OCI-LY7 (cell line): ENCODE measurements at regions not wholly inside any gene's neighbourhood (a gene's known extent, or its start where the extent isn't known, plus 50 kb on each side); places are given as distances from the start of the nearest gene placed in this dataset.

Source experiments
- BruUV-seq: library from RNA; stranded (reverse); fragments of 400-500 nt; replicated peaks from 2 replicates; lab custom pipeline; 2021; lab: Mats Ljungman, UMichigan
- CTCF ChIA-PET: fragments of 300-600 bp; sonication (Branson Sonifier 250); formaldehyde crosslinking; loops from one replicate; lab custom pipeline; 2022; ENCODE audit warnings: antibody characterized with exemption; ENCODE audit not compliant: unreplicated experiment; lab: Charles Lee
- POLR2A ChIA-PET: fragments of 300-600 bp; sonication (Branson Sonifier 250); formaldehyde crosslinking; loops from one replicate; lab custom pipeline; 2022; ENCODE audit warnings: antibody characterized with exemption; lab: Charles Lee
- DNase-seq: peaks from one replicate; pipeline ENCODE4 v3.0.0-alpha.2; 2015; ENCODE audit warnings: low spot score
- H2AFZ ChIP-seq: fragments of 200-600 bp; sonication (generic), shearing (Covaris generic); 2 replicates; pipeline ENCODE4 v1.6.1; 2014; ENCODE audit warnings: mild to moderate bottlenecking, antibody characterized with exemption, low read length, moderate library complexity
- H3K27ac ChIP-seq: fragments of 200-600 bp; sonication (generic); 2 replicates; pipeline ENCODE4 v1.5.1; 2014; ENCODE audit warnings: mixed run types, low read depth, mild to moderate bottlenecking, moderate library complexity, low read length, inconsistent platforms; ENCODE audit not compliant: poor library complexity, severe bottlenecking
- H3K36me3 ChIP-seq: fragments of 200-600 bp; sonication (generic); 2 replicates; pipeline ENCODE4 v1.6.1; 2014; ENCODE audit warnings: mild to moderate bottlenecking, antibody characterized with exemption, low read length, moderate library complexity, mixed read lengths; ENCODE audit not compliant: insufficient read depth
- H3K4me1 ChIP-seq: fragments of 200-600 bp; sonication (generic); 2 replicates; pipeline ENCODE4 v1.5.1; 2014; ENCODE audit warnings: mild to moderate bottlenecking, low read length; ENCODE audit not compliant: insufficient read depth, poor library complexity, severe bottlenecking
- H3K4me2 ChIP-seq: fragments of 200-600 bp; sonication (generic); 2 replicates; pipeline ENCODE4 v1.6.1; 2014; ENCODE audit warnings: mild to moderate bottlenecking, low read length
- H3K4me3 ChIP-seq: fragments of 200-600 bp; sonication (generic); 2 replicates; pipeline ENCODE4 v1.5.1; 2014; ENCODE audit warnings: mild to moderate bottlenecking, low read depth, low read length; ENCODE audit not compliant: poor library complexity, severe bottlenecking
- H3K79me2 ChIP-seq: fragments of 200-600 bp; sonication (generic); 2 replicates; pipeline ENCODE4 v1.6.1; 2016; ENCODE audit warnings: low read depth, mild to moderate bottlenecking, low read length, moderate library complexity, mixed read lengths; ENCODE audit not compliant: insufficient read depth
- H3K9me2 ChIP-seq: fragments of 200-600 bp; sonication (generic); 2 replicates; pipeline ENCODE4 v1.6.1; 2016; ENCODE audit warnings: mild to moderate bottlenecking, low read length, mixed read lengths; ENCODE audit not compliant: insufficient read depth
- H3K9me3 ChIP-seq: fragments of 200-600 bp; sonication (generic); 2 replicates; pipeline ENCODE4 v1.6.1; 2014; ENCODE audit warnings: mild to moderate bottlenecking, mixed run types, low read length, mixed read lengths
- H4K20me1 ChIP-seq: fragments of 200-600 bp; sonication (generic); 2 replicates; pipeline ENCODE4 v1.6.1; 2014; ENCODE audit warnings: mild to moderate bottlenecking, antibody characterized with exemption, low read length, moderate library complexity, mixed read lengths; ENCODE audit not compliant: insufficient read depth
- EZH2phosphoT487 ChIP-seq: fragments of 200-600 bp; sonication (generic); IDR thresholded peaks from 2 replicates; pipeline ENCODE4 v1.6.1; 2018; ENCODE audit warnings: low read depth, borderline replicate concordance, mild to moderate bottlenecking, mixed run types, antibody characterized with exemption, low read length, moderate library complexity, mixed read lengths
- intact Hi-C: fragments of 100-400 bp; cut with micrococcal nuclease; formaldehyde crosslinking; loops from one replicate; pipeline ENCODE4 v1.10.0; 2022; ENCODE audit not compliant: unreplicated experiment
- TF ChIP-seq, protein P1 (sequence below): fragments of 200-600 bp; sonication (generic); conservative IDR thresholded peaks from 2 replicates; pipeline ENCODE4 v1.5.1; 2014; ENCODE audit warnings: mild to moderate bottlenecking, antibody characterized with exemption, low read length, moderate library complexity, mixed read lengths

DNA sequence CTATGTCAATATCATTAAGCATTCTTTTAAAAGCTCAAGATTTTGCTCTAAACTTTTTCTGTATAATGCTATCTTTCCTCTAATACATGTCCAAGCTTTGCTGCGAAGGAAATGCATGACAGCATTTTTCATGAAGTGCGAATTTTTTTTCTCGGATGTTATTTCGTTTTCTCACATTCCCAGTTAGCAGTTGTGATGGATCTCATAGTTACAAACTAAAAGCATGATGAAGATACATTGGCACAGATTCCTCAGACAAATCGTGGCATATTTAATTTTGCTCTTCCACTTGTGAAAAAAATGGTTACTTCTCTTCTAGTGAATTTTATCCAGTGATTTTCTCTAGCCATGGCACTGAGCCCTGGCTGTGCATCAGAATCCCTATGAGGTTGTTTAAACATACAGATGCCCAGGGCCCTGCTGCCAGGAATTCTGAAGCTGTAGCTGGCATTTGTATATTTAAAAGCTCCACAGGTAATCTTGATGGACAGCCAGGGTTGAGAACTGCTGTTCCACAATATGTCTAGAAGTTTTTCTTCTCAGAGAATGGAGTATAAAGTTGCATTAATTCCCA, 299.8 kb upstream of the NEBL start:
- Histone ChIP-seq H3K4me2 (no peak overlapping the region), H3K9me3 (no peaks in the 10 kb centered on the region), H3K4me3 (no peak overlapping the region), H3K4me1 (no peaks in the 10 kb centered on the region), H3K79me2 (no peaks in the 10 kb centered on the region), H3K27ac (no peak overlapping the region), H4K20me1 (no peaks in the 10 kb centered on the region), H3K9me2 (no peaks in the 10 kb centered on the region), H2AFZ (no peak overlapping the region), H3K36me3 (no peaks in the 10 kb centered on the region)
- CTCF ChIA-PET: no interaction called here
- no TSS peak for BruUV-seq
- no peak for DNase-seq
- POLR2A ChIA-PET: interaction anchor here (0.7 to 1.2 kb wide), 2 partner anchors 9 to 510 kb away, joined by 3 read pairs; no protein-coding TSS in a partner anchor
- TF ChIP-seq, protein P1, sequence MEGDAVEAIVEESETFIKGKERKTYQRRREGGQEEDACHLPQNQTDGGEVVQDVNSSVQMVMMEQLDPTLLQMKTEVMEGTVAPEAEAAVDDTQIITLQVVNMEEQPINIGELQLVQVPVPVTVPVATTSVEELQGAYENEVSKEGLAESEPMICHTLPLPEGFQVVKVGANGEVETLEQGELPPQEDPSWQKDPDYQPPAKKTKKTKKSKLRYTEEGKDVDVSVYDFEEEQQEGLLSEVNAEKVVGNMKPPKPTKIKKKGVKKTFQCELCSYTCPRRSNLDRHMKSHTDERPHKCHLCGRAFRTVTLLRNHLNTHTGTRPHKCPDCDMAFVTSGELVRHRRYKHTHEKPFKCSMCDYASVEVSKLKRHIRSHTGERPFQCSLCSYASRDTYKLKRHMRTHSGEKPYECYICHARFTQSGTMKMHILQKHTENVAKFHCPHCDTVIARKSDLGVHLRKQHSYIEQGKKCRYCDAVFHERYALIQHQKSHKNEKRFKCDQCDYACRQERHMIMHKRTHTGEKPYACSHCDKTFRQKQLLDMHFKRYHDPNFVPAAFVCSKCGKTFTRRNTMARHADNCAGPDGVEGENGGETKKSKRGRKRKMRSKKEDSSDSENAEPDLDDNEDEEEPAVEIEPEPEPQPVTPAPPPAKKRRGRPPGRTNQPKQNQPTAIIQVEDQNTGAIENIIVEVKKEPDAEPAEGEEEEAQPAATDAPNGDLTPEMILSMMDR: no peak
- no peak for TF ChIP-seq EZH2phosphoT487
- intact Hi-C loops: no loop called here

DNA sequence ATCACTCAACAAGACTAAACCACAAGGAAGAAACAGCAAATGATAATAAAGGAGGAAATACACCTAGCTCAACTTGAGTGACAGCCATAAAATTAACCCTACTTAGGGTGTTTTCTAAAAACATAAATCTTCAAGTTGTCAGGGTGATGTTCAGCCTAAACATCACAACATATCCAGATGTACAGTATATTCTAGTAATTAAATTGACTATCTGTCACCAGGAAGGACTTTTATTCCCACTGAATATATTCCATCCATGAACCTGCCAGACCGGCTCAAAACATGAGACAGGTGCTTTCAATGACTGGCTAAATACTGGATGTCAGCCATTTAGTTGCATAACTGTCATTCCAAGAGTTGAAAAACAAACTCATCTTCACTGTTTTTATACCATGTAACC, 298.1 kb upstream of the NEBL start:
- H3K36me3 ChIP-seq: no peaks in the 10 kb centered on the region
- intact Hi-C loops: no loop called here
- H3K27ac ChIP-seq: no peak overlapping the region
- ChIA-PET POLR2A (interaction anchor here (0.6 to 0.8 kb wide), 2 partner anchors 34 to 138 kb away, joined by 3 read pairs; no protein-coding TSS in a partner anchor), CTCF (interaction anchor here (0.6 kb wide), 1 partner anchor 20 kb away, joined by 3 read pairs; no protein-coding TSS in a partner anchor)
- DNase-seq: no peak
- no peaks in the 10 kb centered on the region for H3K4me1 ChIP-seq
- no TSS peak for BruUV-seq
- no peaks in the 10 kb centered on the region for H4K20me1 ChIP-seq
- TF ChIP-seq, protein P1: no peak
- TF ChIP-seq EZH2phosphoT487: no peak
- no peaks in the 10 kb centered on the region for H3K79me2 ChIP-seq
- H2AFZ ChIP-seq: no peak overlapping the region
- H3K4me2 ChIP-seq: no peak overlapping the region
- no peaks in the 10 kb centered on the region for H3K9me2 ChIP-seq
- H3K4me3 ChIP-seq: no peak overlapping the region
- H3K9me3 ChIP-seq: no peaks in the 10 kb centered on the region

DNA sequence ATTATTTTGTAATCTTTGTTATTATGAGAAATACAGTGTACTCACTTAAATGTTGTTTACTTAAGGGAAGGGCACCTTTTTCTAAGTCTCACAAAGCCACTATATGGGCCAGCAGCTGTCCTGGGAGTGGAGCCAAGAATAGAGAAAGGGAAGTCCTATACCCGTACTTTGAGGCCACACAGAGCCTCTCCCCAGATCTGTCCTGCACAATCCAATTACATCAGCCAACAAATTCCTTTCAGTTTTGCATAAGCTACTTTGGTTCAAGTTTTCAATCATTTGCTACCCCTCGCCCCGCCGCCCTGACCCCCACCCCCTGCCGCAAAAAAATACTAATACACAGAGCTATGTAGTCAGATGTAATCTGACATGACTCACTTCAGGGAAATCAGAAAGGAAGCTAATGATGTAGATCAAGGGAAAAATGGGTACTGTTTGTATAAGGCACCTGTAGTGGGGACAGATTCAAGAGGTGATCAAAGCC, 297.4 kb upstream of the NEBL start:
- intact Hi-C loops: no loop called here
- no TSS peak for BruUV-seq
- ChIA-PET POLR2A (interaction anchor here (0.6 kb wide), 1 partner anchor 34 kb away, joined by 3 read pairs; no protein-coding TSS in a partner anchor), CTCF (interaction anchor here (0.6 kb wide), 1 partner anchor 19 kb away, joined by 3 read pairs; no protein-coding TSS in a partner anchor)
- Histone ChIP-seq H3K36me3 (no peaks in the 10 kb centered on the region), H2AFZ (no peak overlapping the region), H3K27ac (no peak overlapping the region), H3K9me3 (no peaks in the 10 kb centered on the region), H4K20me1 (no peaks in the 10 kb centered on the region), H3K4me2 (no peak overlapping the region), H3K9me2 (no peaks in the 10 kb centered on the region), H3K79me2 (no peaks in the 10 kb centered on the region), H3K4me3 (no peak overlapping the region), H3K4me1 (no peaks in the 10 kb centered on the region)
- no peak for TF ChIP-seq EZH2phosphoT487
- TF ChIP-seq, protein P1: no peak
- no peak for DNase-seq
